ENCODE measurements at regions not wholly inside any gene's neighbourhood (a gene's known extent, or its start where the extent isn't known, plus 50 kb on each side); places are given as distances from the start of the nearest gene placed in this dataset.

GRCh38 chr5:91741764-91742505 lies 358.8 kb upstream of the ARRDC3 start:
- no peak for DNase-seq

DNA sequence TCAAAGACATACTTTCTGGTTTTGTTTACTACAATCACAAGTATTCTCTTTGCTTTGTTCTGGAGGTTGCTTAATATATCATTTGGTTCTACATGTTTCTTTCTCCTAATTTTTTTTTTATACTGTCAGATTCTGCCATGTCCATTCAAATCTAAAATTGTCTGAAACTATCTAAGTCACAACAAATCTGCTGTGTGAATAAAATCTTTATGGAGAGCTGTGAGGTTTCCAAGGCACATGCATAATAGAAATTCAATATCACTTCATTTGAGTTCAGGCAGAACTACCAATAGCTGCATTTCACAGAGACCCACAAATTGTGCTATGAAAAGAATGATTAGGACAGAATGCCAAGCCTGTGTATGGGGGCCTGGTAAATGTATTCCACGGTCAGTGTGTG lies 346.9 kb upstream of the ARRDC3 start:
- no peak for DNase-seq

DNA sequence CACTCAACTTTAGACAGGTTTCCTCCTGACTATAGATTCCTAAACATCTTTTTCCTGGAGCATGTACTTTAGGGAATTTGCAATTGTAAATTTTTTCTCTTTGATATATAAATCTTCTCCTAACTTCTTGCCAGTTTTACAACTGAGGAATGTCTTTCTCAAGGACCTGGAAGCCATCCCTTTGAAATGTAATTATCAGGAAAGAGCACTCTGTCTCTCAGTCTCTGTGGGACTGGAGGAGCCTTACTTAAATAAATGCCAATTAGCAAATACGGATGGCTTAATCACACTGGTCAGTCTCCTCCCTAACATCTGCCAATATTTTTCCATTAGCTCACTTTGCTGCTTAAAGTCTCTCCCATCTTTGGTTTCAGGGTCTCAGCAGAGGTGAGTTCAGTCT lies 344.3 kb upstream of the ARRDC3 start:
- no peak for DNase-seq

- no peak for DNase-seq
Observed at GRCh38 chr5:91722736-91723467, 339.8 kb upstream of the ARRDC3 start.

DNA sequence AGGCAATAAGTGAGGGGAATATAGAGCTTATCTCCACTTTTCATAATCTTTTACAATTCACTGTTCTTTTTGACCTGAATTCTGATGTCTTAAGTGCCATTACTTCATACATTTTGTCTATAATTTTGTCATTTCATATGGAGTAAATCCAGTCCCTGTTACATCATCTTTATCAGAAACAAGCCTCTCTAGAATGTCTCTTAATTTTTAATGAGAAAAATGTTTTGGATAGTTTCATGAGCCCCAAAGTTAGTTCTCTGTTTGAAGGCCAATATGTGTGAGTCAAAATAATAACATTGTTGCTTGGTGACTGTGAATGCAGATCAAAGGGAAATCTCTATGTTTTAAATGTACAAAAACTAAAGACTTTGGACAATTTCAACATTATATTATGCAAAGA lies 329.6 kb upstream of the ARRDC3 start:
- DNase-seq, result no peak

DNA sequence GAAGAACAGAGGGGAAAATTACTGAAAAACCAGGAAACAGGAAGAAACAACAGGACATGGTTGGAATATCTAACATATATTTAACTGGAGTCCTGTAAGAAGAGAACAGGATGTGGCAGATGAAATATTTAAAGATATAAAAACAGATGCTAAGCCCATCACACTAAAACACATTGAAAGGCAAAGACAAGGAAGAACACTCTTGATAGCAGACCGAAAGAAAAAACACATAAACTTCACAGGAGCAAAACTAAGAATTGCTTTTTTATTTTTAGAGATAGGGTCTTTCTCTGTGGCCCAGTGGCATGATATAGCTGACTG lies 324.4 kb upstream of the ARRDC3 start:
- no peak for DNase-seq

GRCh38 chr5:91706785-91707520 lies 323.8 kb upstream of the ARRDC3 start:
- DNase-seq, result no peak

- DNase-seq, result no peak
Observed at GRCh38 chr5:91703128-91703527, 320.0 kb upstream of the ARRDC3 start.

DNA sequence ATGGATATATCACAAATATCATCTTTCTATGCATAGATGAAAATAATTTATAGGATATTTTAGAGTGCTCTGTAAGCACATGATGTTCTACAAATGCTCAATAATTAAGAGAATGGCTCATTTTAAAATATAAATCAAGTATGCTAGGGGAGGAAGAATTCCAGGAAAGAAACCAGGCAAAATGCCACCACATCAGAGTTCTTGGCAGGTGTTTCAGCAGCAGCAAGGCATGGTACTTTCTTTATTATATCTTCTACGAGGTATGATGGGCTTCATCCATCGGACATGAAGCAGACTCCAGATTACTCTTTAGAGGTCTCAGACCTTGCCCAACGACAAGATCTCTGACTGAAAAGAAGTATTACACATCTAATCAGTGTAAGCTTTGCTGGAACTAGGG lies 316.3 kb upstream of the ARRDC3 start:
- no peak for DNase-seq

- no peak for DNase-seq
Observed at GRCh38 chr5:91691592-91691991, 308.5 kb upstream of the ARRDC3 start.

DNA sequence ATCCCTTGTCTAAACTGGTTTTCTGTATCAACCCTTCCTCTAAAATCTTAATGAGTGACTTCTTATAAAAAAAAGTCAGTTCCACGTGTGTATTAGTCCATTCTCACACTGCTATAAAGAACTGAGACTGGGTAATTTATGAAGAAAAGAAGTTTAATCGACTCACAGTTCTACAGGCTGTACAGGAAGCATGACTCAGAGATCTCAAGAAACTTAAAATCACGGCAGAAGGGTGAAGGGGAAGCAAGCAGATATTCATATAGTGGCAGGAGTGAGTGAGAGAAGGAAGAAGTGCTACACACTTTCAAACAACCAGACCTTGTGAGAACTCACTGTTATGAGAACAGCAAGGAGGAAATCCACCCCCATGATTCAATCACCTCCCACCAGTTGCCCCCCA lies 307.8 kb upstream of the ARRDC3 start:
- no peak for DNase-seq

GRCh38 chr5:91687430-91687829 lies 304.3 kb upstream of the ARRDC3 start:
- DNase-seq, result no peak

DNA sequence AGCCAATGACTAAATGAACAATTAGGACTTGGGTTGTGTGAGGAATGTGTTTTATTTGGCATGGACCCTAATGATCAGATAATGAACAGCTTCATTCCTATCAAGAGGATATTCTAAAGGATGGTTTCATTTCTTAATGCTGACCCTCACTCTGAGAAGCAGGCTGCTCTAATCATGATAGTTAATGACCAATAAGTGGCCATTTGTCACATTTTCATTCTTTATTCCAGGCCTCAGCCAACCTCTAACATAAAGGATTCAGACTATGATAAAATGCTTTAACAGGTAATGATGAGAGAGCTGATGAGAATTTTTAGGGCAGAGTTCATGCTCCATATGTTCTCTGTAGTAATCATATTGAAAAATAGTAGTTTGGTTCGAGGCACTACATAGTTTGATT lies 301.5 kb upstream of the ARRDC3 start:
- DNase-seq, result no peak

- DNase-seq, result no peak
Observed at GRCh38 chr5:91670563-91670962, 287.4 kb upstream of the ARRDC3 start.

DNA sequence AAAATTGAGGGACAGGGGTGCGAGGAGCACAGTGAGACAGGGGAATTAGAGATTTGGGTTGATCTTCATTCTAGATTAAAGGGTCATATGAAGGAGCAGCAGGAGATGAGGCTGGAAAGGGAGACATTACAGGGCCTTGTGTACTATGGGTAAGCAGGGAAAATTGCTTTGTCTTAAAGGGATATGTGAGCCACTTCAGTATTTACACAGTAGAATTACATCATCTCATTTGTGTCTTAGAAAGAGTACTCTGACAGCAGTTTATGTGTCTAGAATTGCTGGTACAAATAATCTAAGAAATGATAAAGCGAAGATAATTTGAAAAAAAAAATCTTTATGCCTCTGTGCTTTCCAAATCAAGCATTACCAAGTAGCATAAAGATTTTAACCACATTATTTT lies 287.0 kb upstream of the ARRDC3 start:
- no peak for DNase-seq

- DNase-seq, result no peak
Observed at GRCh38 chr5:91668261-91668660, 285.1 kb upstream of the ARRDC3 start.

DNA sequence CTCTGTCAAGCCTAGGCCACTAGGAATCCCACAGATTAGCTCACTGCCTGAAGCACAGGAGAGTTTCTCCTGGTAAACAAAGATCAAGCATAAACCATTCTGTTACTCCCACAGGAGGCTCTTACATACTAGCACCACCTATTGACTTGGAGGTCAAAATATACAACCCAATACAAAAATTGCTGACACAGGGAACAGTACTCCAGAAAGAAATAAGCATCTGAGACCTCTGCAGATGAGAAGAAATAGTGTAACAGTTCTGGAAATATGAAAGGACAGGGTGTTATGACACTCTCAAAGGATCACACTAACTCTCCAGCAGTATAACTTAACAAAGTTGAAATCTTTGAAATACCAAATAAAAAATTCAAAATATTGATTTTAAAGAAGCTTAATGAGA lies 269.6 kb upstream of the ARRDC3 start:
- no peak for DNase-seq

DNA sequence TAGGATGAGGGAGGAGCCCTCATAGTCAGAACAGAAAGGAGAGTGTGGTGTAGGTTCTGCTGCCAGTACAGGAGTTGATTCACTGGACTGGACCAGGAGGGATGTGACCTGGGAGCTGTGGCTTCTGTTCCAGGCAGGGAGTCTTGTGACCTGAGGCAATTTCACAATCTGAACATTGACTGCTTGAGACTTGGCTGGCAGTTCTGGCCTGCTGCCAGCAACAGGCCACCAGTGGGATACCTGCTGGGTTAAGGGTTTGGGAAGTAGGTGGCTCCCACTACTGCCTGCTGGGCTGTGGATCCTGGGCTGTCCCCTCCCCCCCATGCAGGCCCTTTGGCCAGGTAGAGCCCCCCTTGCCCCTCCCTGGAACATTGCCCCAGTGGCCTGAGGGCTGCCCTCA lies 268.6 kb upstream of the ARRDC3 start:
- no peak for DNase-seq

DNA sequence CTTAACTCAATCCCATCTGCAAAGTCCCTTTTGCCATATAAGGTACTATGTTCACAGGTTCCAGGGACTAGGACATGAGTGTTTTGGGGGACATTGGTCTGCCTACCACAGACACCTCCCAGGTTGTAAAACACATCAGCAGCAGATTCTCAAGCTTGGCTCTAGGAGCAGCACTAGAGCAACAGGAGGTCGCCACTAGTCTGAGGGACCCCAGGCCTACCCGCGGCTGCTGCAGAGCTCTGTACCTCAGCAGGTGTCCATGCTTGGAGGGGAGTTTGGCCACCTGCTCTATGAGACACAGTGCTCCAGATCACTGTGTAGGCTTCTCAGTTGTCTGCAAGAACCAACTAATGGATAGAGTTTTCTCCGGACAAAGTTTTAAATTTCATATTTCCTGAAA lies 262.2 kb upstream of the ARRDC3 start:
- no peak for DNase-seq

GRCh38 chr5:91643797-91644196 lies 260.7 kb upstream of the ARRDC3 start:
- no peak for DNase-seq

DNA sequence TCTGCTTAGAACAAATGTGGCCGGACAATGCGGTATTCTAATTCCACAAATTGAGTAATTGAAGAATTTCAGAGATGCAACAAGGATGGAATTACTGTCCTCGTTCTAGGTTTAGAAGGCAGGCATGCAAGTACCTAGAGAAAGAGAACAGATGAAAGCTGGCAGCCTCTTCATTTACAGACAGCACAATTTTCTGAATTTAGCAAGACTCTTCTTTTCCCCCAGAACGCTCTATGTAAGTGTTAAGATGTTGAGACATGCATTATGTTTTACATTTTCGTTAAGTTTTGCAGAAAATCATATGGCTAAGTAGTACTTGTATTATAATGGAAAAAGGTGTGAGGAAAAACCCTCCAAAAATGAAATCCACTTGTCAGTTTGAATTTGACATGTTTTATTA lies 259.5 kb upstream of the ARRDC3 start:
- no peak for DNase-seq

GRCh38 chr5:91641730-91642350 lies 258.7 kb upstream of the ARRDC3 start:
- no peak for DNase-seq

DNA sequence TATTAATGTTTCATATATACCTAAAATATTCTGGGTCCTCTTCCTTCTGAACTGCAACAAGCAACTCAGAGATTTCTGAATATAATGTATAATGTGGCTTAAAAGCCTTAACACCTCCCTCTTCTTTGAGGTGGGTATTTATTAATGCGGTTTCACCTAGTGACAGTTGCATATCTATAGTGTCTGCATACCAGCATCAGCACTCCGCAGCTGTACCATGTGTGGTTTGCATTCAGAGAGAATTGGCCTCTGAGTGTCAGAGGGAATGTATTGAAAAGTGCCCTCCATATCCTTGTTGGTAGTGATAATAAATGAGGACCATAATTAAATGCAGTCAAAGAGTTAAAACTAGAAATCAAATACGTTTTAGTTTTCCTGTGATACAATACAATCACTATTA lies 256.6 kb upstream of the ARRDC3 start:
- DNase-seq, result no peak

DNA sequence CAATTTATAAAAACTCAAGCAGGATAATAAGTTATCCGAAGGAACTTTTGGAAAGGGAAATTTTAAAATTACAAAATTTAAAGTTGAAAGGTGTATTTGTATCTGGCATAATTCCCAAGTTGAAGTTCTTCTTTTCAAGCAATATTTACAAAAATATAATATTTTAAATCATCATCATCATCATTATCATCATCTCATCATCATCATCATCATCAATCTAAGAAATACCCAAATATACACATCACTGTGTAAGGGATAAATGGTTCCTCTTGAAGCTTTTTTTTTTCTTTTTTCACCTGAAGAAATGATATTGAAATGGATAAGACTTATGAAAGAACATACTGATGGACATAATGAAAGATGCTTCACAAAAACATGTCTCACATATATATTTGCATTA lies 254.9 kb upstream of the ARRDC3 start:
- no peak for DNase-seq

Measured in DMS153 (cell line).